CMK (cell line): ENCODE measurements at regions not wholly inside any gene's neighbourhood (a gene's known extent, or its start where the extent isn't known, plus 50 kb on each side); places are given as distances from the start of the nearest gene placed in this dataset.
"Not testable (repeated sequence)": the region's sequence is repeated elsewhere in the genome, so short reads cannot be mapped to it uniquely, and the experiment has no call there.

Experiments used
- DNase-seq: peaks from one replicate; pipeline ENCODE4 v3.0.0-alpha.2; 2010; ENCODE audit warnings: low read depth

DNA sequence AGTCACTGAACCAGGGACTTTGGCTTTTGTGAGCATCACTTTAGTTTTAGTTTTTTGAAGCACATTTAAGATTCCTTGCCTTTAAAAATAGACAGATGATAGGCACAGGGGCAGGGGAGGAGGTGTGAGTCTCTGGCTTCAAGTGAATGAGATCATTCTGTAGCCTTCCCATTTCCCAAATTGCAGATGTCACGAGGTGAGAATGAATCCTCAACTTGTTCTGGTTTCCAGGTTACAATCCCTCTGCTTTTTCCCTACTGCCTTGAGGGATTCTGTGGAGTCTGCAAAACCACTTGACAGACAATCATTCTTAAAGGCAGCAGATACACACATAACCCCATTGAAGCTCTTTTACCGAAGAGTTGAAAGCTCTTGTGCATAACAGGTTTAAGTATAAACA lies 332.4 kb downstream of the DMAC1 start:
- DNase-seq = no peak

DNA sequence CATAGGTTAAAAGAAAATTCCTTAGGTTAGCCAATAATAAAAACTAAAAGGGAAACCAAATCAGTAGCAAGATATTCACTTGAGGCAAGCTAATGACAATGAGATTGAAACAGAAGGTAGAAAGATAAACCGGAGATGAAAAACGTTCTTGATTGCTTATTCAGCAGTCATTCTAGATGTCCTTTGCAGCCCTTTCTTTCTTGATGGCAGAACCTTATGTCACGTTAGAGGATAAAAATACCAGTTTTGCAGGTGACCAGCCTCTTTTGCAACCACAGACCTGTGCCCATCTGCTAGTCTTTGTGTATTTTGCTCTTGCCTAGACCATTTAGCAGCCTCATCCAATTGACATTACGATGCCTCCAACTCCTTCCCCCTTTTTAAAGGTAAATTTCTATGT lies 337.8 kb downstream of the DMAC1 start:
- no peak for DNase-seq

DNA sequence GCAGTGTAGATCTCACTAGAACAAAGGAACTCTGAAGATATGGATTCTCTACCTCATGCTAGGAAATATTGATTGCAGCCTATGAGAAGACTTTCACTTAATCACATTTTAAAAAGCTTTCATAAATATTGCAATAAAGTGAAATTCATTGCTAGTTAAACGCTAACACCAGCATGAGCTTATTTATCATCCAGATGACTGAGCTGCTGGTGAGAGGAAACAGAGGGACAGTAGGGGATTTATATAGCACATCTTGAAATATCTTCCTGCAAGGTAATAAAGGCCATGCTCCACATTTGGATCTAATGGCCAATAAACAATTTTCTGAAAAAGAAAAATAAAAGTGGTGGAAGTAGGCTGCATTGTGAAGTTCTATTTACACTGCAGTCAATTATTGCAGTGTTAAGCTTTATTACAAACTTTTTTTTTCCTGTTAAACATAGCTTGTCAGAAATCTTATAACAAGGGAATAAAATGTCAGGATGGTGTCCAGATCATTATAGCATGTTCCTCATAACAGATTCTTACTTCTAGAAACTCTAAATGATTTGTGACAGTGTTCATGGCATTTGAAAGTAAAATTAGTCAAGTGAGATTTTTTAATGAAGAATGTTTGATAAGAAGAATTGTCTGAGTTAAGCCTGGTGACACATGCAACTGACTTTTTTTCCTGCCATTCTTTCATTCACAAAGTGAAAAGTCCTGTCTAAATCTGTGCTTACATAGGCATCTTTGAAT lies 342.6 kb downstream of the DMAC1 start:
- no peak for DNase-seq

DNA sequence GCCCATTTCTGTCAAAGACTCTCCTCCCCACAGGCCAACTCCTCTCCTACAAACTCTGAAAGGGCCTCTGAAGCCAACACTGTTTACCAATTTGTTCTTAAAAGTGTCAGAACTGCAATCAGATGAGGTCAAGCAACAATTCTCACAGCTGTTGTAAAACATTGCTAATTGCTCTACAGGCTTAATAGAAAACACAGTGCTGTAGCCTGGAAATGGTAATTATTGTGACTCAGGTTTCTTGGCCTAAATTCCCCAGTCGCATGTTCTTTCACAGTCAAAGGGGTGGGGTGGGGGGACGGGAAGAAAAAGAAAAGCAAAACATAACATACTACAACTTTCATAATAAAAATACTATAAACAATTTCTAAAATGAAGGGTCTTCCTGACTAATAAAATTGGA lies 343.2 kb downstream of the DMAC1 start:
- no peak for DNase-seq

DNA sequence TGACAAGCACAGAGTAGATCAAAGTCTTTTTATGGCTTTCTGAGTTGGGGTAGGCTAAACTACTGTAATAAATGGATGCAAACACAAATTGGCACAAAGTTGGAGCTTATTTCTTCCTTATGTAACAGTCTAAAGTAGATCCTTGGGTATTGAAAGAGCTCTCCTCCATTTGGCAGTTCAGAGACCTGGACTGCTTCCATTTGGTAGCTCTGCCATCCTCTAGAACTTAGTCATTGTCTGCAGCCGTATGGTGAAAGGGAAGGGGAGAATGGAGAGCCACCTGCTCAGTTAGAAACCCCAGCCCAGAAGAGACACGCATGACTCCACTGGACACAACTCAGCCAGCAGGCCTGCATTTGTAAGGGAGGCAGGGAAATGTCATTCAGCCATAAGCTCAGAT lies 345.0 kb downstream of the DMAC1 start:
- DNase-seq = no peak

DNA sequence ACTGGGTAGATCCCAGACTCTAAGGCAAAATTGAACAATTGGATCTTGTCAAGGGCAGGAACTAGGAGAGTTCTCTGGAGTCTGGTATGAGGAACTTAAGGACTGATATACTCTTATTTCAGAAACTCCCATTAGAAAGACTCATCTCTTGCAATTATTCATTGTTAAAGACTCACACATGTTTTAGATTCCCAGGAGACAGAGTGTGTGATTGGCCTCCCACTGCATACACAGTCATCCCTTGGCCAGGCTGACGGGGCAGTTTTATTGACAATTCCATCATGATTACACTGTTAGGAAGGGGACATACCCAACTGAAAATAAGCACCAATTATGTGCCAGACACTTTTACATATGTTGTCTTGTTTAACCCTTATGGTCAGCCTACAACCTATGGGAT lies 347.2 kb downstream of the DMAC1 start:
- no peak for DNase-seq

DNA sequence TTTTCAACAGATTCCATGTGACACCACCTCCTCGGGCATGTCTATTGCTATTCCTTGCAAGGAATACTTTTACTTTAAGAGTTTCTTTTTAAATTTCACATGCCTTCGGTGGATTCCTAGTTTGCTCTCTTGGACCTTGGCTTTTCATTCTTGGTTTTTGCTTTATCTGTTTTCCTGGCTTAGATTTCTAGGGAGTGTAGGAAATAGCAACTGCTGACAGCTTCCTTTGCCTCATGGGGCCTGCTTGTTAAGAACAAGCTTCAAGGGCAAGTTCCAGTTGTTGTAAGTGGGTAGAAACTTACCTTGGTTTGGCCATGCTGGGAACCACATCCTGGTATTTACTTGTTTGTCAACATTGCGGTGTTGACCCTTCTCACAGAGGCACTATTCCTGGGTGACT lies 348.5 kb downstream of the DMAC1 start:
- no peak for DNase-seq

DNA sequence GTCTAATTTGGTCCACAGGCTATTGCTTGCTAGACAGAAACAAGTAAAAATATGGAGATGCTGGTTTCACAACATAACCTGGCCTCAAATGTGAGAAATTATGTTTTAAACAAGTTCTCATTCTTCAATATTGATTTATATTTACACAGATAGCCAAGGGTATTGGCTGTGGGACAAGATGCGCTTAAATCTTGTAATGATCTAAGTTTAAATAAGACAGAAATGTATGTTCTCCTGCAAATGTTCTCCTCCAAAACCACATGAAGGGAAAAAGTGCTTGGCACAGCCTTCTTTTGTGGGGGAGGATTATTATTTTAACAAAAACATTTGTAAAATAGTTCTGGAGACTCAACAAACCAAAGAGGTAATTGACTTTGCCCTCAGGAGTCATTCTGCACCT lies 356.0 kb downstream of the DMAC1 start:
- DNase-seq = no peak

DNA sequence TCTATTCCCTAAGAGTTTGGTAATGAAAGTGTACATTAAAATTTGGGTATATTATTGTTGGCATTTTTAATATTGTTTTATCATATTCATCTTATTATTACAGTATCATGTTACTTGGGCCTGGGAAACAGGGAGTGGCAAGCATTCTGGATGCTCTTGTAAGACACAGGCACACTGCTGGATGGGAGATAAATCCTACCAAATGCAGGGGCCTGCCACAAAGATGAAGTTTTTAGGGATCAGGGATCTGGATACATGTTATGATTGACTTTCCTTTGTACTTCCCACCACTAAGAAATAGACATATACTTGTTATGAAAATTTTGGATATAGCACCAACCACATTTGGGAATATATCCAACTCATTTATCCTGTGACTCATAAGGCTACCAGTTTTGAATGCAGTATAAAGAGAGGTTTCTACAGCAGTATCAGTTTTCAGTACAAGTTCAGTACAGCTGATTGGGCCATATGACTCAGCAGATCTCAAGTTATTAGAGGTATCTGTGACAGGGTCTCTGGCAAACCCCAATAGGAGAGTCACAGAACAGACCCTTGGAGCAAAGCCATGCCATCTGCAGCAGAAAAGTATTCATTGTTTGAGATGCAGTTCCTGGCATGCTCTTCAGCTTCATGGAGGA lies 360.1 kb downstream of the DMAC1 start:
- no peak for DNase-seq

DNA sequence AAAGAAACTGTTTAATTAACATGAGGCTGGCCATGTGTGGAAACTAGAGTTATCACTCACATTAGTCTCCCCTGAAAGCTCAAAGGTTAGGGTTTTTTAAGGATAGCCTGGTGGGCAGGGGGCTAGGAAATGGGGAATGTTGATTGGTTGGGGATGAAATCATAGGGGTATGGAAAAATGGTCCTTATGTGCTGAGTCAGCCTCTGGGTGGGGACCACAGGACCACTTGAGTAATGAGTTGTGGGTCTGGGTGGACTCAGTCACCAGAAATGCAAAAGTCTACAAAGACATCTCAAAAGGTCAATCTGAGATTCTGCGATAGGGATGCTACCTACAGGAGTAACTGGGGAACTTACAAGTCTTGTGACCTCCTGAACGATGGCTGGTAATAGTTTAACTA lies 362.8 kb downstream of the DMAC1 start:
- no peak for DNase-seq

DNA sequence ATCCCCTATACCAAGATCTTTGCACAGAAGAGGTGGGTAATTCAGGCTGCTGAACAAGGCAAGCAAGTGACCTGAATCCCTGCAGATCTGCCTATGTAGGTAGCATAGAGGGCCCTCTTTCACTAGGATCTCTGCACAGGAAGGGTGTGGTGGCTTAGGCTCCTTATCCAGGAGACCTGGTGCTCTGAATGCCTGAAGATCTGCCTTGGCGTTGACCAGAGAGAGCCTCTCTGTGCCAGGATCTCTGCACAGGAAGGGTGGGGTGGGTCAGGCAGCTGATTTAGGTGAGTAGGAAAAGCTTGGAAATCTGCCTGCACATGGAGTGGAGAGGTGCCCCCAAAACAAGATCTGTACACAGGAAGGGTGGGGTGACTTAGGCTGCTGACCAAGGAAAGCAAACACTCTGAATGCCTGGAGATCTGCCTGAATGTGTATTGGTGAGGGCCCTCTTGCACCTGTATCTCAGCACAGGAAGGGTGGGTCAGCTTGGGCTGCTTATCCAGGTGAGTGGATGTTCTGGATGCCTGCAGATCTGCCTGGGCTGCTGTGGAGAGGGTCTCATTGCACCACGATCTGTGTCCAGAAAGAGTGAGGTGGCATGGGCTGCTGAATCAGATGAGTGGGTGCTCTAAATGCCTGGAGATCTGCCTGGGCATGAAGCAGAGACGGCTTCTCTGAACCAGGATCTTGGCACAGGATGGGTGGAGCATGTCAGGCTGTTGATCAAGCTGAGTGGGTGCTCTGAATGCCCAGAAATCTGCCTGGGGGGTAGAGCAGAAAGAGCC lies 365.9 kb downstream of the DMAC1 start:
- no peak for DNase-seq

DNA sequence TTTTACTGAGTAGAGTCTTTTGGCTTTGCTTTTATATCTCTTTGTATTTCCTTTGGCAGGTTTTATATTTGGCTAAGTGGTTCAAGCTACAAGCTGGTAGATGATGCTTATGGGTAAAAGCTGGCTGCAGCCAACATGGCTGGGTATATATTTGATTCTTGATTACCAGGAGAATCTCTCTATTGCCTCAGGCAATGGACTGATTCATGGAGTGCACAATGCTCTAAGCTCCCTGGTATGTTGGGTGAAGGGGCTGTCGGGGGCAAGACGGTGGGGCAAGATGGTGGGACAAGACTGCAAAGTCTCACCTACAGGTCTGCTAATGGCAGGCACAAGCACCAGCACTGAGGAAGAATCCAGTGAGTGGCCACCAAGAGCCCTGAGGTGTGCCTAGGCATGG lies 366.6 kb downstream of the DMAC1 start:
- no peak for DNase-seq

DNA sequence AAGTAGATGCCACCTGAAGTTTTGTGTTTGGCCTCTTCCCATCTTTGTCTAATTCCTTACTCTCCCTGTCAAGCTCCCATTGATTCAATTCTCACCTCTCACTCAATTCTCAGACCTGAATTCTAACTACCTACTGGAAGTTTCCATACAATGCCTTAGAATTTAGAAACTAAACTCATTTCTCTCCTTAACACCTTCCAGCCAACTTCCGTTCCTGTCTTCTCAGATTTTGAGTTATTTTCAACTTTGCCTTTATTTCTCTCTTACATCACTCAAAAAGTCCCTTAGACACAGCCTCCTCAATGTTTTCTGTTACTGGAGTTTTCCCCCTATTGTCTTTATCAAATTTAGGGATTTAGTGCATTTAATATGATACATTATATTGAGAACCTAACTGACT lies 382.2 kb downstream of the DMAC1 start:
- DNase-seq = not testable (repeated sequence)

DNA sequence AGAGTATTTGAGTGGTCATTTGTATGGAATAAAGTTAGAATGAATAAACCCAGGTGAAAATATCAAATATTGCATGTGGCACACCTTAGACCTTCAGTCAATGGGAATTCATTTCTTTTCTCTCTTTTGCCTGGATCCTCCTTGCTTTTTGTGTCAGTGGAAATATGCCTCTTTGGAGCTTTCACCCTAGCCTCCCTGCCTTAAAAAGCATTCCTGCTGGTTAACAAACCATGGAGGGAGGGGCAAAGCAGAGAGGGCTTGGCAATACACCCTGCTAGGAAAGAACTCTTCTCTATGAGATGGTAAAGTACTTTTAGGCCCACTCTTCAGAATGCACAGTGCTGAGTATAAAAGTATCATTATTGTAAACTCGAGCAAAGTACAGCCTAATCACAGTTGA lies 383.7 kb downstream of the DMAC1 start:
- no peak for DNase-seq

DNA sequence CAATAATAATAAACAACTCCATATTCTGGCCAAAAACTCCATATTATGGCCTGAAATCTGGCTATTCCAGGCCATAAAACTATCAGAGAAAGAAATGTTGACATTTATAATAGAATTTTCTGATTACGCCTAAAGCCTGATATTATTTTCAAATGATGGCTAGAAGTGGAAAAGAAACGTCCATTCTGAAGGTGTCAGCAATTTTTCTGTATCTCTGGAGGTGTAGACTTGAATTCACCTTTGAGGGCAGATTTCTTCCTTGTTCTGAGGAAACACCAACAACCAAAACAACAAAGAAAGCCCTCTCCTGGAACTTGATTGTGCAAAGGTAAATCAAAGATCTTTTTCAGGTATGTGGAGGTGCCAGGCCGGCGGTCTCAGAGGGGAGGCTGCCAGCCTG lies 390.7 kb downstream of the DMAC1 start:
- no peak for DNase-seq

DNA sequence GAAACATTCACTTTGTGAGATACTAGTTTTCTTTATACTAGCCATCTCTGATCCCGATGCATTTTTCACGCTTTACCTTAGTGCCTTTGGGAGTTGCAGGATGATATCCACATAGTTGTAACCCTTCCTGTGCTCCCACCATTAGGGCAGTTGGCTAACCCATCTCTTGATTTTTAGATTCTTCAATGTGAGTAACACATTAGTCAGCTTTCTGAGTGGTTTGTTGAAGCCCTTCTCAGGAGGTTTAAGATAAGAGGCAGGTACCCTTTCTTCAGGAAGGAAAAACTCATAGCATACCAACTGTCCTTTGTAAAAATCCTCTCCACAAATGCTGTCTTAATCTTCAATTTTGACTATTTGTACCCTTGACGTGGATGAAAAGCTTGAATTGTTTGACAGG lies 392.3 kb downstream of the DMAC1 start:
- no peak for DNase-seq

DNA sequence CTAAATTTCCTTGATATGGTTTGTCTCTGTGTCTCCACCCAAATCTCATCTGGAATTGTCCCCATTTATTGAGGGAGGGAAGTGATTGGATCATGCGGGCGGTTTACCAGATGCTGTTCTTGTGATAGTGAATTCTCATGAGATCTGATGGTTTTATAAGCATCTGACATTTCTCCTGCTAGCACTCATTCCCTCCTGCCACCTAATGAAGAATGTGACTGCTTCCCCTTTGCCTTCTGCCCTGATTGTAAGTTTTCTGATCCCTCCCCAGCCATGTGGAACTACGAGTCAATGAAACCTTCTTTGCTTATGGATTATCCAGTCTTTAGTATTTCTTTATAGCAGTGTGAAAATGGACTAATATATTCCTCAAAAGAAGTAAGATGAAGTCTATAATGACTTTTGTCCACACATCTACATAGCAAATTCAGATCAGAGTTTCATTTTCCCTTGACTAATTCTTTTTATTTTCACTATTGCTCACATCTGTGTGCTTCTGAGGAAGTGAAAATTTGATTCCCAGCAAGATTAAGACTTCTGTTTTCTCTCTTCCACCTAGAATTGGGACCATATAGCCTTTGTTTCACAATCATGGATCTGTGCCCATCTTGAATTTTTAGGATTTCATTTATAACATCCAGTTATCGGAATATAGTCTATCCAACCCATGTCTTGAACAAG lies 393.5 kb downstream of the DMAC1 start:
- no peak for DNase-seq

DNA sequence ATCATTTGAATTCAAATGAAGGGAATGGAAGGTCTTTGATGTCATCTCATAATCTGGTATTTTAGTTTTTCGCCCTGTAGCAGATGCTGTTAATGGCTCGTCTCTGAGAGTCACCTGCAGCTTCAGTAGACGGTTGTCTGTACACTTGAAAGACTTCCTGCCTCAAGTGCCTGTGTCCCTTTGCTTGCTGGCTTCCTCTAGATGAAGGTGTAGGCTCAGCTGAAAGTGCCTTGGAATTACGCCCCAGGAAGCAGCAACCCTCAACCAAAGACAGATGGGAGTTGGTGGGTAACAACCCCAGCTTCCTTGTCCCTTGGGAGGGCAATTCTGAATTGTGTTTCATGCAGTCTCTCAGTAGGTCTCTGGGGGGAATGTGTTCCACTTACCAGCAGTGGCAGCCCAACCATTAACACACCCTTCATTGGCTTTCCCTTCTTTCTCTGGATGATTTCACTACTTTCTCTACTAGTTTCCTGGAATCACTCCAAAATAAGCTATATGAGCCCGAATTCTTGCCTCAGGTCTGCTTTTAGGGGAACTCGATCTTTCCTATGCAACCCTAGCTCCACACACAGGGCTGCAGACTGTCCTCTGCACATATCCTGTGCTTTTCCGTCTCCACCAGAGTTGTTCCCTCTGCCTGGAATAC lies 395.6 kb downstream of the DMAC1 start:
- no peak for DNase-seq

DNA sequence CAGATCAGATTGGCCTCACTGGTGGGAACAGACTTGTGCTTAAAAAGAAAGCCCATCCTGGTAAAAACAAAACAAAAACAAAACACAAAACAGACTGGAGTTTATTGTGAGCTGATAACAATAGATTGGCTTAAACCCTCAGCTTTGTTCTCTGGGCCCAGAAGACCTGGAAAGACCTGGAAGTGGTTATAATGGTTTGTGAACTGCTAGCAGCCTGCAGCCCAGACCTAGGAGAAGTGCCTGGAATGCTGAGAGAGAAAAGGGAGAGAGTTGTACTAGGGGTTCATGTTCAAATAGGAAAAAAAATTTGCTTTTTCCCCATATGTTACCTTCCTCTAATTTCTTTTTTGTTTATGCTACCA lies 396.6 kb downstream of the DMAC1 start:
- no peak for DNase-seq

DNA sequence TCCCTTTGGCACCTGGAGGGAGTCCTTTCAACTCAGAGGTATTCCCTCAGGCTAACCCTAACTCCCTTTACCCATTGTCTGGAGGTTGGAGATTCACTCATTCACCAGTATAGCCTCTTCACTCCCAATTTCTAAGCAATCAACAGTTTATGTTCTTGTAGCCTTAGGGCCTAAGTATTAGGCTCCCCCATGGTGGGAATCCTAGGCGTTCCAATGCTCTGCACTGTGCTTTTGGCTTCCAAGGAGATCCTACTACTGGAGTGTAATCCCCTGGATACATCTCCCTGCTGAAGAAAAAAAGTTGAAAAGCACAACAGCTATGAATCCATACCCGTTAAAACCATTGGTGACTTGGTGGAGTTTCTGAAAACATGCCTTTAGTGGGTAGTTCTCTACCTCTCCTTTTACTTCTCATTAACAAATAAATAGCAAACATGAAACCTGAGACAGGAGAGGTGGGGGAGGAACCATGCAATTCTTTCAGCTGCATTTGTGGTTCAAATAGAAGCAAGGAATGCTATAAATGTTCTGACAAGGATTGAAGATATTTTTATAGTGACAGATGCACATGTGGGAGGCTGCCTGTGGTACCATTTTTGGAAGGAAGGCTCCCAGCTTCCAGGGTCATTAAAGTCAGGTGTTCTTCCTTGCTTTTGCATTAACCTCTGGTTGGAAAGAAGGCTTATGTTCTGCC lies 397.1 kb downstream of the DMAC1 start:
- DNase-seq = no peak

DNA sequence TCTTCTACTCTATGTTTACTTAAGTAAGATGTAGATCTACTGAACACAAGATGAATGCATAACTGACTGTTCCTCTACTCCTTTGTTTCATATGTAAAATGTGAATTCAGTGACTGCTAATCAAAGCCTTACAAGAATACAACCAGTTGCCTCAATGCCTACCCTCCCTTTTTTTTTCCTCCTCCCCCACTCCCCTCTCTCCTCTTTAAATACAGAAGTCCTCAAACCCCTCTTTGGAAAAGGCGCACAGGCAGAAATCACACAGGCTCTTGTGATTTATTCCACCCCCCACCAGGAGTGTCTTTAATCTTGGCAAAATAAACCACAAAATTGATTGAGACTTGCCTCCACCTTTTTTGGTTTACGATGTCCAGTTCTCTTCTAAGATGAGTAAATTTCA lies 398.5 kb downstream of the DMAC1 start:
- no peak for DNase-seq
